WTC11 (cell line): ENCODE measurements at regions not wholly inside any gene's neighbourhood (a gene's known extent, or its start where the extent isn't known, plus 50 kb on each side); places are given as distances from the start of the nearest gene placed in this dataset.

Experiments
- ATAC-seq: fragments of 200-7000 bp; cut with Tn5 transposase; 2 replicates; pipeline ENCODE4 v1.10.0; 2021; ENCODE audit warnings: mild to moderate bottlenecking, moderate library complexity
- CTCF ChIA-PET: fragments of 300-600 bp; sonication (Branson Sonifier 250); formaldehyde crosslinking; loops from one replicate; lab custom pipeline; 2021; ENCODE audit warnings: antibody characterized with exemption; lab: Charles Lee
- POLR2A ChIA-PET: fragments of 350-600 bp; sonication (Branson Sonifier 250); formaldehyde crosslinking; loops from one replicate; lab custom pipeline; 2021; ENCODE audit warnings: antibody characterized with exemption; lab: Charles Lee
- DNase-seq: peaks from one replicate; pipeline ENCODE4 v3.0.0; 2021; ENCODE audit warnings: low spot score
- H3K27ac Mint-ChIP-seq: 2 replicates; pipeline ENCODE4 v1.8.0; 2021; ENCODE audit warnings: mixed read lengths
- H3K27me3 Mint-ChIP-seq: 2 replicates; pipeline ENCODE4 v1.8.0; 2021; ENCODE audit warnings: low read depth, mild to moderate bottlenecking, moderate library complexity, mixed read lengths
- H3K36me3 Mint-ChIP-seq: 2 replicates; pipeline ENCODE4 v1.8.0; 2021; ENCODE audit warnings: mixed read lengths
- H3K4me1 Mint-ChIP-seq: 2 replicates; pipeline ENCODE4 v1.8.0; 2022; ENCODE audit warnings: mixed read lengths
- H3K4me3 Mint-ChIP-seq: 2 replicates; pipeline ENCODE4 v1.8.0; 2021; ENCODE audit warnings: mild to moderate bottlenecking, moderate library complexity, mixed read lengths
- H3K9me3 Mint-ChIP-seq: 2 replicates; pipeline ENCODE4 v1.8.0; 2021; ENCODE audit warnings: mixed read lengths
- CREM ChIP-seq: sonication (generic); formaldehyde crosslinking; IDR thresholded peaks from 2 replicates; pipeline ENCODE4 v1.8.1; 2022; ENCODE audit warnings: mild to moderate bottlenecking, missing genetic modification reagents, moderate library complexity
- E2F4 ChIP-seq: sonication (generic); formaldehyde crosslinking; IDR thresholded peaks from 2 replicates; pipeline ENCODE4 v1.8.1; 2022; ENCODE audit warnings: low read depth, mild to moderate bottlenecking, moderate library complexity, missing genetic modification reagents, borderline replicate concordance
- ETV6 ChIP-seq: sonication (generic); formaldehyde crosslinking; IDR thresholded peaks from 2 replicates; pipeline ENCODE4 v1.8.1; 2022; ENCODE audit warnings: mild to moderate bottlenecking, missing genetic modification reagents
- FOXJ3 ChIP-seq: sonication (generic); formaldehyde crosslinking; IDR thresholded peaks from 2 replicates; pipeline ENCODE4 v1.9.0; 2021; ENCODE audit warnings: missing genetic modification reagents, mild to moderate bottlenecking, borderline replicate concordance
- FOXP4 ChIP-seq: sonication (generic); formaldehyde crosslinking; IDR thresholded peaks from 2 replicates; pipeline ENCODE4 v1.8.0; 2022; ENCODE audit warnings: mild to moderate bottlenecking, missing genetic modification reagents
- JAZF1 ChIP-seq: fragments of 250-450 bp; sonication (Bioruptor Pico); IDR thresholded peaks from 2 replicates; pipeline ENCODE4 v1.9.0; 2021; ENCODE audit warnings: moderate library complexity, mild to moderate bottlenecking, inconsistent platforms
- JUN ChIP-seq: sonication (generic); formaldehyde crosslinking; IDR thresholded peaks from 2 replicates; pipeline ENCODE4 v1.8.0; 2023; ENCODE audit warnings: mild to moderate bottlenecking, missing genetic modification reagents
- KAT7 ChIP-seq: sonication (generic); formaldehyde crosslinking; IDR thresholded peaks from 2 replicates; pipeline ENCODE4 v1.8.1; 2023; ENCODE audit warnings: missing genetic modification reagents, mild to moderate bottlenecking, borderline replicate concordance
- MXD4 ChIP-seq: fragments of 250-450 bp; sonication (Bioruptor Pico); IDR thresholded peaks from 2 replicates; pipeline ENCODE4 v1.8.0; 2021; ENCODE audit warnings: mild to moderate bottlenecking, moderate library complexity, borderline replicate concordance
- NFE2L1 ChIP-seq: sonication (generic); formaldehyde crosslinking; IDR thresholded peaks from 2 replicates; pipeline ENCODE4 v1.8.1; 2023; ENCODE audit warnings: missing genetic modification reagents
- NFYB ChIP-seq: sonication (generic); formaldehyde crosslinking; conservative IDR thresholded peaks from 2 replicates; pipeline ENCODE4 v1.8.0; 2022; ENCODE audit warnings: low read depth, missing genetic modification reagents
- NR2C2 ChIP-seq: sonication (generic); formaldehyde crosslinking; IDR thresholded peaks from 2 replicates; pipeline ENCODE4 v1.8.0; 2022; ENCODE audit warnings: mild to moderate bottlenecking, missing genetic modification reagents
- OVOL2 ChIP-seq: fragments of 250-450 bp; sonication (Bioruptor Pico); IDR thresholded peaks from 2 replicates; pipeline ENCODE4 v1.9.0; 2021; ENCODE audit warnings: mild to moderate bottlenecking, borderline replicate concordance
- PREB ChIP-seq: sonication (generic); formaldehyde crosslinking; IDR thresholded peaks from 2 replicates; pipeline ENCODE4 v1.8.1; 2022; ENCODE audit warnings: mild to moderate bottlenecking, missing genetic modification reagents, moderate library complexity, borderline replicate concordance
- RELA ChIP-seq: sonication (generic); formaldehyde crosslinking; IDR thresholded peaks from 2 replicates; pipeline ENCODE4 v1.8.1; 2022; ENCODE audit warnings: missing genetic modification reagents, mild to moderate bottlenecking, borderline replicate concordance
- TEAD4 ChIP-seq: sonication (generic); formaldehyde crosslinking; IDR thresholded peaks from 2 replicates; pipeline ENCODE4 v1.8.0; 2022; ENCODE audit warnings: mild to moderate bottlenecking, missing genetic modification reagents
- TP53 ChIP-seq: sonication (generic); formaldehyde crosslinking; IDR thresholded peaks from 2 replicates; pipeline ENCODE4 v1.8.1; 2023; ENCODE audit warnings: mild to moderate bottlenecking, missing genetic modification reagents
- ZBTB21 ChIP-seq: sonication (generic); formaldehyde crosslinking; IDR thresholded peaks from 2 replicates; pipeline ENCODE4 v1.8.1; 2023; ENCODE audit warnings: mild to moderate bottlenecking, missing genetic modification reagents, borderline replicate concordance
- ZBTB43 ChIP-seq: sonication (generic); formaldehyde crosslinking; IDR thresholded peaks from 2 replicates; pipeline ENCODE4 v1.8.1; 2023; ENCODE audit warnings: mild to moderate bottlenecking, missing genetic modification reagents
- ZNF396 ChIP-seq: fragments of 250-450 bp; sonication (Bioruptor Pico); IDR thresholded peaks from 2 replicates; pipeline ENCODE4 v1.8.0; 2021; ENCODE audit warnings: mild to moderate bottlenecking, moderate library complexity, borderline replicate concordance
- ZNF532 ChIP-seq: fragments of 250-450 bp; sonication (Bioruptor Pico); IDR thresholded peaks from 2 replicates; pipeline ENCODE4 v1.9.0; 2021; ENCODE audit warnings: mild to moderate bottlenecking, borderline replicate concordance
- TF ChIP-seq, protein P1 (sequence below): sonication (generic); formaldehyde crosslinking; IDR thresholded peaks from 2 replicates; pipeline ENCODE4 v1.8.0; 2022; ENCODE audit warnings: mild to moderate bottlenecking, missing genetic modification reagents

DNA sequence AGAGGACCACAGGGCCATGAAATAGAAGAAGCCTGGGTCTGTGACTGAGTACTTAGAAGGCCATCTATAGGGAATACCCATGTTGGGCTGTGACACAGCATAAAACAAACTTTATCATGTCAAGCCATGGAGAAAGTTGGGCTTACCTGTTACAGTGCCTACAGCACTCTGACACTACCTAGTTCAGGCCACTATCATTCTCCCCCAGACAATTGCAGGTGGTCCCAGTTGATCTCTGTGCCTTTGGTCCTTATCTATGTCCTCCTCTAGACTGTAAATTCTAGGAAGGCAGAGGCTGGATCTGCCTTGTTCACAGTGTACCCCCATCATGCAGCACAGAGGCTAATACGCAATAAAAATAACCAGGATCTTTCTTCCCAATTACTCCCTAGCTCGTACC is 69.1 kb downstream of the GCC1 start:
- no peak for DNase-seq
- Mint-ChIP-seq H3K4me3 (no peak overlapping the region), H3K4me1 (no peaks in the 10 kb centered on the region), H3K27me3 (peaks cover 92% of the 10 kb centered on the region)
- TF ChIP-seq OVOL2 (CRISPR knock-in tag) (no peak), NFE2L1 (CRISPR knock-in tag) (no peak), TP53 (no peak), ZNF396 (CRISPR knock-in tag) (no peak), TEAD4 (CRISPR knock-in tag) (no peak), JAZF1 (no peak), ZBTB43 (CRISPR knock-in tag) (no peak), KAT7 (CRISPR knock-in tag) (no peak), MXD4 (CRISPR knock-in tag) (no peak), ZNF532 (no peak), CREM (no peak), NR2C2 (CRISPR knock-in tag) (no peak), ETV6 (CRISPR knock-in tag) (no peak)
- TF ChIP-seq, protein P1, sequence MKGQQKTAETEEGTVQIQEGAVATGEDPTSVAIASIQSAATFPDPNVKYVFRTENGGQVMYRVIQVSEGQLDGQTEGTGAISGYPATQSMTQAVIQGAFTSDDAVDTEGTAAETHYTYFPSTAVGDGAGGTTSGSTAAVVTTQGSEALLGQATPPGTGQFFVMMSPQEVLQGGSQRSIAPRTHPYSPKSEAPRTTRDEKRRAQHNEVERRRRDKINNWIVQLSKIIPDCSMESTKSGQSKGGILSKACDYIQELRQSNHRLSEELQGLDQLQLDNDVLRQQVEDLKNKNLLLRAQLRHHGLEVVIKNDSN (CRISPR knock-in tag): no peak
- TF ChIP-seq, all 79 proteins: peak for 0
- ChIA-PET CTCF (no interaction called here), POLR2A (no interaction called here)
- Mint-ChIP-seq H3K27ac (no peak overlapping the region), H3K36me3 (no peaks in the 10 kb centered on the region), H3K9me3 (peaks cover 5% of the 10 kb centered on the region)
- ATAC-seq: no peak

DNA sequence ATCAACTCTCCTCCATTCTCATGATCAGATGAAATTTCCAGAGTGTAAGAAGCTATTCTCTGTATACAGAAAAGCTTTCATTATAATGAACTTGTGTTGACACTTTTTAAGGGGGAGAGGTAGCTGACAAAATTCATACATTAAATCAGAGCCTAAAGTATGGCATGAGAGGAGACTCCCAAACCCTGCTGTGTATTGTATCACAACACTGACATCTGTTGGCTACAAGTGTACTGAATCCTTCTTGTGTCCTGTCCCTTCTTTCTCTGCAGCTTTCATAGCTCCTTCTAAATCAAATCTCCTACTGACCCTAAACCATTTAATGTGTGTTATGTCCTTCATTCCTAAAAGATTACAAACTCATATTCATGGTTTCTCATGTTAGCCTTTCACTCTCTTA is 70.9 kb downstream of the GCC1 start:
- Mint-ChIP-seq H3K4me3 (no peak overlapping the region), H3K9me3 (no peaks in the 10 kb centered on the region), H3K36me3 (no peaks in the 10 kb centered on the region), H3K4me1 (no peaks in the 10 kb centered on the region), H3K27me3 (peaks cover 92% of the 10 kb centered on the region), H3K27ac (no peak overlapping the region)
- TF ChIP-seq RELA: no peak
- TF ChIP-seq FOXJ3 (CRISPR knock-in tag): no peak
- no peak for TF ChIP-seq ZBTB21 (CRISPR knock-in tag)
- TF ChIP-seq JUN (CRISPR knock-in tag): no peak
- no peak for TF ChIP-seq FOXP4
- no peak for TF ChIP-seq E2F4 (CRISPR knock-in tag)
- TF ChIP-seq OVOL2 (CRISPR knock-in tag): no peak
- TF ChIP-seq NR2C2 (CRISPR knock-in tag): no peak
- no peak for TF ChIP-seq PREB (CRISPR knock-in tag)
- TF ChIP-seq, protein P1 (CRISPR knock-in tag): no peak
- no peak for TF ChIP-seq NFYB (CRISPR knock-in tag)
- no peak for TF ChIP-seq ETV6 (CRISPR knock-in tag)
- CTCF ChIA-PET: interaction anchor here (0.6 to 2.4 kb wide), 10 partner anchors 9 to 711 kb away, joined by 3 to 15 read pairs (median 4); partner anchors contain the start of gene ARF5
- DNase-seq (no peak), ATAC-seq (peak; percentile 82)
- POLR2A ChIA-PET: no interaction called here
